Endothelial cell of umbilical vein (primary cell): ENCODE measurements at regions not wholly inside any gene's neighbourhood (a gene's known extent, or its start where the extent isn't known, plus 50 kb on each side); places are given as distances from the start of the nearest gene placed in this dataset.

ENCODE experiments used
- BruUV-seq: library from RNA; stranded (reverse); fragments of 400-500 nt; replicated peaks from 2 replicates; lab custom pipeline; 2021; lab: Mats Ljungman, UMichigan
- CTCF ChIA-PET: fragments of 300-600, 350-600 bp; sonication (Branson Sonifier 250); formaldehyde crosslinking; loops from one replicate; lab custom pipeline; 2021; ENCODE audit warnings: antibody characterized with exemption, inconsistent platforms; lab: Charles Lee
- POLR2A ChIA-PET: fragments of 300-600, 350-600 bp; sonication (Branson Sonifier 250); formaldehyde crosslinking; loops from one replicate; lab custom pipeline; 2021; ENCODE audit warnings: antibody characterized with exemption, inconsistent platforms; lab: Charles Lee
- DNase-seq: peaks from one replicate; pipeline ENCODE4 v3.0.0-alpha.2; 2011; ENCODE audit warnings: low read depth, low spot score
- FAIRE-seq: peaks from 2 replicates; lab custom pipeline; 2011; peaks lifted over from hg19 to GRCh38; lab: Jason Lieb, UNC
- H2AFZ ChIP-seq: 2 replicates; pipeline ENCODE4 v1.6.0; 2012; ENCODE audit warnings: low read depth, low read length, control low read depth, inconsistent platforms
- H3K27ac ChIP-seq: 2 replicates; pipeline ENCODE4 v1.5.1; 2011; ENCODE audit warnings: low read depth, mild to moderate bottlenecking, control low read depth, low read length, moderate library complexity; ENCODE audit not compliant: insufficient read depth
- H3K27me3 ChIP-seq, 2 experiments: 2 replicates each; pipeline versions ENCODE4 v1.6.0 to v1.6.1; 2011; ENCODE audit warnings: low read length in 2 of 2, mixed read lengths in 1 of 2; ENCODE audit not compliant: control insufficient read depth in 2 of 2, insufficient read depth in 2 of 2
- H3K36me3 ChIP-seq, 2 experiments: 2 replicates in 1 of 2; 3 replicates in 1 of 2; pipeline ENCODE4 v1.5.1; 2011; ENCODE audit warnings: low read length in 2 of 2, mild to moderate bottlenecking in 1 of 2, moderate library complexity in 1 of 2; ENCODE audit not compliant: control insufficient read depth in 2 of 2, insufficient read depth in 2 of 2; ENCODE audit errors: extremely low read depth in 1 of 2
- H3K4me1 ChIP-seq: 3 replicates; pipeline ENCODE4 v1.5.1; 2011; ENCODE audit warnings: mild to moderate bottlenecking, low read length; ENCODE audit not compliant: control insufficient read depth, insufficient read depth; ENCODE audit errors: extremely low read depth
- H3K4me2 ChIP-seq: 2 replicates; pipeline ENCODE4 v1.6.1; 2011; ENCODE audit warnings: low read length, control low read depth, mixed read lengths; ENCODE audit not compliant: insufficient read depth
- H3K4me3 ChIP-seq, 3 experiments: fragments of 200-600 bp in 1 of 3; sonication (generic), shearing (Covaris generic) in 1 of 3; replicated peaks in 1 of 3; 2 replicates each; pipeline ENCODE4 v1.5.1; 2011 to 2016; ENCODE audit warnings: control low read depth in 3 of 3, low read length in 3 of 3, mild to moderate bottlenecking in 2 of 3, inconsistent platforms in 1 of 3, low read depth in 1 of 3, moderate library complexity in 1 of 3; ENCODE audit not compliant: insufficient read depth in 1 of 3
- H3K79me2 ChIP-seq: 2 replicates; pipeline ENCODE4 v1.6.0; 2012; ENCODE audit warnings: low read length, inconsistent platforms; ENCODE audit not compliant: control insufficient read depth, insufficient read depth
- H3K9ac ChIP-seq: replicated peaks from 2 replicates; pipeline ENCODE3; 2011; ENCODE audit warnings: low read length, control low read depth; ENCODE audit not compliant: insufficient read depth; ENCODE audit errors: extremely low read depth
- H3K9me1 ChIP-seq: replicated peaks from 3 replicates; pipeline ENCODE4 v1.6.0; 2011; ENCODE audit warnings: mild to moderate bottlenecking, low read length; ENCODE audit not compliant: control insufficient read depth, insufficient read depth; ENCODE audit errors: extremely low read depth
- H3K9me3 ChIP-seq: replicated peaks from 2 replicates; pipeline ENCODE4 v1.5.1; 2012; ENCODE audit warnings: low read length, inconsistent platforms; ENCODE audit not compliant: control insufficient read depth, insufficient read depth
- H4K20me1 ChIP-seq: replicated peaks from 2 replicates; pipeline ENCODE3; 2011; ENCODE audit warnings: mild to moderate bottlenecking, low read length; ENCODE audit not compliant: control insufficient read depth, insufficient read depth; ENCODE audit errors: extremely low read depth
- EZH2 ChIP-seq: IDR thresholded peaks from 2 replicates; pipeline ENCODE4 v1.6.1; 2012; ENCODE audit warnings: borderline replicate concordance, low read depth, mild to moderate bottlenecking, moderate library complexity, low read length, inconsistent platforms; ENCODE audit not compliant: severe bottlenecking
- FOS ChIP-seq: IDR thresholded peaks from 2 replicates; pipeline ENCODE4 v1.6.1; 2011; ENCODE audit warnings: mild to moderate bottlenecking, low read length, moderate library complexity, borderline replicate concordance; ENCODE audit not compliant: insufficient read depth
- GATA2 ChIP-seq: IDR thresholded peaks from 2 replicates; pipeline ENCODE4 v1.7.0; 2011; ENCODE audit warnings: low read depth, mild to moderate bottlenecking, moderate library complexity, mixed read lengths, low read length; ENCODE audit not compliant: insufficient read length, insufficient read depth
- JUN ChIP-seq: IDR thresholded peaks from 2 replicates; pipeline ENCODE4 v1.6.1; 2011; ENCODE audit warnings: borderline replicate concordance, low read depth; ENCODE audit not compliant: insufficient read length, insufficient read depth
- MYC ChIP-seq: IDR thresholded peaks from one replicate; pipeline ENCODE4 v1.6.1; 2011; ENCODE audit warnings: mild to moderate bottlenecking, low read depth, low read length
- POLR2A ChIP-seq: IDR thresholded peaks from 2 replicates; pipeline ENCODE4 v1.6.1; 2012; ENCODE audit warnings: low read depth, mild to moderate bottlenecking, control low read depth, low read length
- POLR2AphosphoS5 ChIP-seq: IDR thresholded peaks from 2 replicates; pipeline ENCODE4 v1.6.1; 2012; ENCODE audit warnings: low read depth, mild to moderate bottlenecking, control low read depth, low read length, moderate library complexity; ENCODE audit not compliant: insufficient read depth
- dilution Hi-C: fragments of 300-500 bp; cut with MboI; formaldehyde crosslinking; loops from one replicate; pipeline ENCODE4 v1.15.0; 2019; ENCODE audit warnings: low sequenced_read_pairs; ENCODE audit not compliant: extremely low pct_ligation_motif_present
- intact Hi-C: fragments of 100-400 bp; cut with micrococcal nuclease; formaldehyde crosslinking; loops from one replicate; pipeline ENCODE4 v1.10.0; 2022
- TF ChIP-seq, protein P1 (sequence below), 2 donors: IDR thresholded peaks; 1 replicate in 1 of 2; 2 replicates in 1 of 2; pipeline ENCODE4 v1.5.1; 2011; ENCODE audit warnings: low read length in 2 of 2, mild to moderate bottlenecking in 2 of 2, moderate library complexity in 2 of 2, control low read depth in 1 of 2, inconsistent platforms in 1 of 2, low read depth in 1 of 2; ENCODE audit not compliant: insufficient read depth in 1 of 2; ENCODE audit errors: extremely low read depth in 1 of 2
- TF ChIP-seq, protein P2 (sequence below): IDR thresholded peaks from 2 replicates; pipeline ENCODE4 v1.6.1; 2011; ENCODE audit not compliant: insufficient read depth, insufficient read length

DNA sequence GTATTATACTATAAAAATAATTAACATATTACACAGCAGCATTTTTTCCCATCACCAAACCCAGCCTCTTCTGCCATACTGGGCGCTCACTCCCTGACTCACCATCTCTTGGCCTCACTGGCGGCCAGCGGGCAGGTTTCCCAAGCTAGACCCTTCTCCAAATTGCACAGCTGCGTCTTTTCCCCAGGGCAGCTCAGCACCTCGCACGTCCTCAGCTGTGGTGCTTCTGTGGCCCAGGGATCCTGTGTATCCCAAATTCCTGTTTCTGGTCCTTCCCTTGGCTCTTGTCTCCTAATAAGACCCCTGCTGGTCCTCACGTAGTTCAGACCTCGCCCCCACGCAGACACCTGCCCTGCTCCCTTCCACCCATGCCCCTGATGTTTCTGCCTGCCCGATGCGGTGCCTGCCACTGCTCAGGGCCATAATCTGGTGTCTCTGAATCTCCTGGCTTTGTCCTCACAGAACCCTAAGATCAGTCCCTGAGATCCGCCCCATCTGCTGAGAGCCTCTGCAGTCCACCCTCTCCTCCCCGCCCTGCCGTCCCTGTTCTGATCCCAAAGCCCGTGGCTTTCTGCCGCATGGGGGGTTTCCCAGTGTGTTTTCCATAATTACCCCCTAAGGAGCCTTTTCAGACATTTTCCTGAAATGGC, 290.1 kb downstream of the TCERG1L start:
- Histone ChIP-seq H3K4me1 (no peaks in the 10 kb centered on the region), H3K79me2 (no peaks in the 10 kb centered on the region), H3K27me3 (no peaks in the 10 kb centered on the region), H3K27ac (no peak overlapping the region), H3K9me1 (no peaks in the 10 kb centered on the region), H3K36me3 (no peaks in the 10 kb centered on the region), H3K9ac (no peak overlapping the region), H3K9me3 (peaks cover 17% of the 10 kb centered on the region), H3K4me3 (no peak overlapping the region), H4K20me1 (no peaks in the 10 kb centered on the region), H3K4me2 (no peak overlapping the region), H2AFZ (no peak overlapping the region)
- intact Hi-C loops, result no loop called here
- TF ChIP-seq POLR2A, result no peak
- no peak for TF ChIP-seq POLR2AphosphoS5
- TF ChIP-seq, protein P1, sequence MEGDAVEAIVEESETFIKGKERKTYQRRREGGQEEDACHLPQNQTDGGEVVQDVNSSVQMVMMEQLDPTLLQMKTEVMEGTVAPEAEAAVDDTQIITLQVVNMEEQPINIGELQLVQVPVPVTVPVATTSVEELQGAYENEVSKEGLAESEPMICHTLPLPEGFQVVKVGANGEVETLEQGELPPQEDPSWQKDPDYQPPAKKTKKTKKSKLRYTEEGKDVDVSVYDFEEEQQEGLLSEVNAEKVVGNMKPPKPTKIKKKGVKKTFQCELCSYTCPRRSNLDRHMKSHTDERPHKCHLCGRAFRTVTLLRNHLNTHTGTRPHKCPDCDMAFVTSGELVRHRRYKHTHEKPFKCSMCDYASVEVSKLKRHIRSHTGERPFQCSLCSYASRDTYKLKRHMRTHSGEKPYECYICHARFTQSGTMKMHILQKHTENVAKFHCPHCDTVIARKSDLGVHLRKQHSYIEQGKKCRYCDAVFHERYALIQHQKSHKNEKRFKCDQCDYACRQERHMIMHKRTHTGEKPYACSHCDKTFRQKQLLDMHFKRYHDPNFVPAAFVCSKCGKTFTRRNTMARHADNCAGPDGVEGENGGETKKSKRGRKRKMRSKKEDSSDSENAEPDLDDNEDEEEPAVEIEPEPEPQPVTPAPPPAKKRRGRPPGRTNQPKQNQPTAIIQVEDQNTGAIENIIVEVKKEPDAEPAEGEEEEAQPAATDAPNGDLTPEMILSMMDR (IDR thresholded peaks at IDR 0.05; ENCODE audit: extremely low read depth in 1 of 2, insufficient read depth in 1 of 2, low read depth in 1 of 2, low read length in 2 of 2), result no peak
- no peak for TF ChIP-seq JUN
- TF ChIP-seq MYC, result no peak
- TF ChIP-seq, protein P2, sequence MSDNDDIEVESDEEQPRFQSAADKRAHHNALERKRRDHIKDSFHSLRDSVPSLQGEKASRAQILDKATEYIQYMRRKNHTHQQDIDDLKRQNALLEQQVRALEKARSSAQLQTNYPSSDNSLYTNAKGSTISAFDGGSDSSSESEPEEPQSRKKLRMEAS, result no peak
- no peak for TF ChIP-seq EZH2
- no peak for TF ChIP-seq FOS
- no peak for TF ChIP-seq GATA2
- no peak for FAIRE-seq
- no TSS peak for BruUV-seq
- dilution Hi-C loops, result no loop called here
- POLR2A ChIA-PET, result no interaction called here
- no peak for DNase-seq
- CTCF ChIA-PET, result no interaction called here
